Prostate gland (tissue), 2 donors: ENCODE measurements at regions not wholly inside any gene's neighbourhood (a gene's known extent, or its start where the extent isn't known, plus 50 kb on each side); places are given as distances from the start of the nearest gene placed in this dataset.

ENCODE experiments used
- DNase-seq: peaks from one replicate; pipeline ENCODE4 v3.0.0-alpha.2; 2019; ENCODE audit warnings: low spot score
- H3K27ac ChIP-seq, 2 donors: fragments of 200-600 bp; sonication (generic); 2 replicates each; pipeline ENCODE4 v1.5.1; 2017 to 2019
- H3K27me3 ChIP-seq: fragments of 200-600 bp; sonication (generic); replicated peaks from 2 replicates; pipeline ENCODE4 v1.5.1; 2019; ENCODE audit not compliant: insufficient read depth
- H3K36me3 ChIP-seq, 2 donors: fragments of 200-600 bp; sonication (generic); 1 replicate in 1 of 2; 2 replicates in 1 of 2; pipeline versions ENCODE4 v1.5.1 to v1.8.1; 2017 to 2019
- H3K4me1 ChIP-seq: fragments of 200-600 bp; sonication (generic); replicated peaks from 2 replicates; pipeline ENCODE4 v1.5.1; 2019
- H3K4me3 ChIP-seq, 2 donors: fragments of 200-600 bp; sonication (generic); 2 replicates each; pipeline ENCODE4 v1.5.1; 2017 to 2019
- H3K9me3 ChIP-seq: fragments of 200-600 bp; sonication (generic); 2 replicates; pipeline ENCODE4 v1.5.1; 2017
- CTCF ChIP-seq, 4 experiments: fragments of 200-600 bp in 2 of 4; fragments of 450-650 bp in 2 of 4; sonication (generic) in 2 of 4; IDR thresholded peaks; 1 replicate in 3 of 4; 2 replicates in 1 of 4; pipeline ENCODE4 v1.5.1; 2016 to 2019; ENCODE audit warnings: antibody characterized with exemption in 4 of 4, mild to moderate bottlenecking in 2 of 4, moderate library complexity in 2 of 4
- POLR2A ChIP-seq: fragments of 450-650 bp; IDR thresholded peaks from one replicate; pipeline ENCODE4 v1.6.1; 2016; ENCODE audit warnings: antibody characterized with exemption, mild to moderate bottlenecking
- POLR2AphosphoS5 ChIP-seq: sonication (generic); formaldehyde crosslinking; IDR thresholded peaks from one replicate; pipeline ENCODE4 v1.6.1; 2017; ENCODE audit warnings: antibody characterized with exemption
- WGBS: methylation state at CpG from one replicate; pipeline ENCODE4 v1.1.5; 2018; 5-methylcytosine and 5-hydroxymethylcytosine counted together
- intact Hi-C: fragments of 100-400 bp; cut with DNase I; formaldehyde crosslinking; loops from one replicate; pipeline ENCODE4 v1.14.2; 2022

- H3K9me3 ChIP-seq, result no peaks in the 10 kb centered on the region
- H3K36me3 ChIP-seq, result no peaks in the 10 kb centered on the region
- DNase-seq, result no peak
- no peak for TF ChIP-seq POLR2A
- no peak for TF ChIP-seq CTCF (IDR thresholded peaks at IDR 0.05)
- no peak for TF ChIP-seq POLR2AphosphoS5
- no peak overlapping the region for H3K4me3 ChIP-seq
- no peak overlapping the region for H3K27ac ChIP-seq
- WGBS, result 44% methylated on average over 4 of the region's 4 CpGs
- H3K27me3 ChIP-seq, result no peaks in the 10 kb centered on the region
- intact Hi-C loops, result no loop called here
- peaks cover 3% of the 10 kb centered on the region for H3K4me1 ChIP-seq
Observed at GRCh38 chr6:113651120-113651519, 206.0 kb upstream of the MARCKS start.

GRCh38 chr6:113651920-113652319 is 205.2 kb upstream of the MARCKS start:
- intact Hi-C loops, result no loop called here
- WGBS, result 55% methylated on average over 1 of the region's 1 CpG

GRCh38 chr6:113653275-113653674 is 203.9 kb upstream of the MARCKS start:
- intact Hi-C loops, result no loop called here
- Histone ChIP-seq H3K27ac (peak overlapping the region in 1 of 2 donors; percentile 13), H3K4me3 (no peak overlapping the region), H3K4me1 (peaks cover 3% of the 10 kb centered on the region), H3K9me3 (no peaks in the 10 kb centered on the region), H3K36me3 (no peaks in the 10 kb centered on the region), H3K27me3 (no peaks in the 10 kb centered on the region)
- TF ChIP-seq POLR2AphosphoS5 (no peak), POLR2A (no peak), CTCF (IDR thresholded peaks at IDR 0.05) (no peak)
- DNase-seq, result no peak
- 92% methylated on average over 3 of the region's 3 CpGs for WGBS

More at GRCh38 chr6:113651920-113652319, 205.2 kb upstream of the MARCKS start:
- Histone ChIP-seq H3K9me3 (no peaks in the 10 kb centered on the region), H3K36me3 (no peaks in the 10 kb centered on the region), H3K4me3 (no peak overlapping the region), H3K4me1 (peaks cover 3% of the 10 kb centered on the region), H3K27ac (no peak overlapping the region), H3K27me3 (no peaks in the 10 kb centered on the region)
- DNase-seq, result no peak
- no peak for TF ChIP-seq POLR2AphosphoS5
- no peak for TF ChIP-seq CTCF (IDR thresholded peaks at IDR 0.05)
- no peak for TF ChIP-seq POLR2A

- H3K4me3 ChIP-seq, result no peak overlapping the region
- H3K27me3 ChIP-seq, result no peaks in the 10 kb centered on the region
- H3K4me1 ChIP-seq, result peaks cover 3% of the 10 kb centered on the region
- no peaks in the 10 kb centered on the region for H3K9me3 ChIP-seq
- no peak overlapping the region for H3K27ac ChIP-seq
- H3K36me3 ChIP-seq, result no peaks in the 10 kb centered on the region
- TF ChIP-seq POLR2A (peak; percentile 30), CTCF (IDR thresholded peaks at IDR 0.05) (no peak), POLR2AphosphoS5 (peak; percentile 88)
- DNase-seq, result peak; percentile 91
- intact Hi-C loops, result no loop called here
Observed at GRCh38 chr6:113654396-113654795, 202.7 kb upstream of the MARCKS start.

GRCh38 chr6:113655761-113656160 is 201.4 kb upstream of the MARCKS start:
- 42% methylated on average over 3 of the region's 3 CpGs for WGBS
- H3K27me3 ChIP-seq, result no peaks in the 10 kb centered on the region
- H3K36me3 ChIP-seq, result no peaks in the 10 kb centered on the region
- intact Hi-C loops, result no loop called here
- H3K9me3 ChIP-seq, result no peaks in the 10 kb centered on the region
- H3K27ac ChIP-seq, result no peak overlapping the region
- H3K4me1 ChIP-seq, result no peaks in the 10 kb centered on the region
- TF ChIP-seq CTCF (IDR thresholded peaks at IDR 0.05) (no peak), POLR2A (no peak), POLR2AphosphoS5 (no peak)
- no peak overlapping the region for H3K4me3 ChIP-seq
- no peak for DNase-seq
